ENCODE measurements at regions not wholly inside any gene's neighbourhood (a gene's known extent, or its start where the extent isn't known, plus 50 kb on each side); places are given as distances from the start of the nearest gene placed in this dataset.

DNA sequence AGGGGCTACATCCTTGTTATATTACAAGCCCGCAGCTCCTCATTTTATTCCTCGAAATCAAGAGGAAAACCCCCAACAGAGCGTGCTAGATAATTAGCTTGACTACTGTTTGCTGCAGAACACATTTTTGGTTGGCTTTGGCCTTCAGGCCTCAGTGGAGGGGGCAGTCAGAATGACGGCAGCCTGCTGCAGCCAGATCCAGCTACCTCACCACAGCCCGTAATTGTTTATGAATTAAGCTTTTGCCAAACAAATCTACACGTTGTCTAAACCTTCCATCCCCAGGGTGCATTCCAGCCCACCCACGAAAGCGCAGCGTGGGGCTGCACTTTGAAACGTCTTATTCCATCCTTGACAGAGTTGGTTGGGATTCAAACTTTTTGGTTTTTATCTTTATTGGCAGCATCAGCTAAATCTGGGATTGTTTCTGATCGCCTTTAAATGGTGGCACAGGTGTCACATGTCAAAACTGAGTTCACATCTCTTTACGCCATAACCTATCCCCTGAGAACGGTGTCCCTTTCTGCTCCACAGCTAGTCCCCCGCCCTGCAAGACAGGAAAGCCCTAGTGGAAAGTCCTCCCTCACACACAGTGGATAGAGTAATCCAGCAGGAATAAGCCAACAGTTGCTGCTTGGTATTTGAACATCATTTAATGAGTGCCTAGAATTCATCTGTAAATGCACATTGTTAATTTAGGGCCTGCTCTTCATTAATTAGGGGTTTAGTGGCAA lies 195.5 kb downstream of the LMO4 start:
- TF ChIP-seq, protein P1, sequence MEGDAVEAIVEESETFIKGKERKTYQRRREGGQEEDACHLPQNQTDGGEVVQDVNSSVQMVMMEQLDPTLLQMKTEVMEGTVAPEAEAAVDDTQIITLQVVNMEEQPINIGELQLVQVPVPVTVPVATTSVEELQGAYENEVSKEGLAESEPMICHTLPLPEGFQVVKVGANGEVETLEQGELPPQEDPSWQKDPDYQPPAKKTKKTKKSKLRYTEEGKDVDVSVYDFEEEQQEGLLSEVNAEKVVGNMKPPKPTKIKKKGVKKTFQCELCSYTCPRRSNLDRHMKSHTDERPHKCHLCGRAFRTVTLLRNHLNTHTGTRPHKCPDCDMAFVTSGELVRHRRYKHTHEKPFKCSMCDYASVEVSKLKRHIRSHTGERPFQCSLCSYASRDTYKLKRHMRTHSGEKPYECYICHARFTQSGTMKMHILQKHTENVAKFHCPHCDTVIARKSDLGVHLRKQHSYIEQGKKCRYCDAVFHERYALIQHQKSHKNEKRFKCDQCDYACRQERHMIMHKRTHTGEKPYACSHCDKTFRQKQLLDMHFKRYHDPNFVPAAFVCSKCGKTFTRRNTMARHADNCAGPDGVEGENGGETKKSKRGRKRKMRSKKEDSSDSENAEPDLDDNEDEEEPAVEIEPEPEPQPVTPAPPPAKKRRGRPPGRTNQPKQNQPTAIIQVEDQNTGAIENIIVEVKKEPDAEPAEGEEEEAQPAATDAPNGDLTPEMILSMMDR (IDR thresholded peaks at IDR 0.05 in 8 of 11, conservative IDR thresholded peaks at IDR 0.05 in 3 of 11) = no peak
- no peak for TF ChIP-seq POLR2AphosphoS5 (IDR thresholded peaks at IDR 0.05)
